GM23338 (cell line): ENCODE measurements at regions not wholly inside any gene's neighbourhood (a gene's known extent, or its start where the extent isn't known, plus 50 kb on each side); places are given as distances from the start of the nearest gene placed in this dataset.

Experiments used
- ATAC-seq: fragments of 200-7000 bp; cut with Tn5 transposase; 3 replicates; pipeline ENCODE4 v1.9.1; 2020
- DNase-seq: peaks from one replicate; pipeline ENCODE4 v3.0.0-alpha.2; 2015; ENCODE audit warnings: low spot score
- H2AFZ ChIP-seq: fragments of 200-600 bp; sonication (generic); 2 replicates; pipeline ENCODE4 v1.8.0; 2016; ENCODE audit warnings: antibody characterized with exemption, mild to moderate bottlenecking, moderate library complexity
- H3F3A ChIP-seq: fragments of 200-600 bp; sonication (generic); replicated peaks from 2 replicates; pipeline ENCODE4 v1.8.0; 2017; ENCODE audit warnings: antibody characterized with exemption, mixed run types, low read depth
- H3K27ac ChIP-seq: fragments of 200-600 bp; sonication (generic); 2 replicates; pipeline ENCODE4 v1.6.1; 2016; ENCODE audit warnings: low read depth
- H3K27me3 ChIP-seq: fragments of 200-600 bp; sonication (generic); 2 replicates; pipeline ENCODE4 v1.8.0; 2016; ENCODE audit warnings: mild to moderate bottlenecking, mixed run types, moderate library complexity; ENCODE audit not compliant: insufficient read depth
- H3K36me3 ChIP-seq: fragments of 200-600 bp; sonication (generic); 2 replicates; pipeline ENCODE4 v1.8.0; 2016; ENCODE audit warnings: mild to moderate bottlenecking; ENCODE audit not compliant: insufficient read depth
- H3K4me1 ChIP-seq: fragments of 200-600 bp; sonication (generic); 2 replicates; pipeline ENCODE4 v1.8.0; 2016; ENCODE audit warnings: mild to moderate bottlenecking, moderate library complexity; ENCODE audit not compliant: insufficient read depth
- H3K4me2 ChIP-seq: fragments of 200-600 bp; sonication (generic); 2 replicates; pipeline ENCODE4 v1.7.1; 2017; ENCODE audit warnings: mixed run types
- H3K4me3 ChIP-seq: fragments of 200-600 bp; sonication (generic); 2 replicates; pipeline ENCODE4 v1.6.1; 2016; ENCODE audit warnings: mixed run types
- H3K79me2 ChIP-seq: fragments of 200-600 bp; sonication (generic); replicated peaks from 2 replicates; pipeline ENCODE4 v1.8.0; 2017; ENCODE audit warnings: mild to moderate bottlenecking; ENCODE audit not compliant: insufficient read depth
- H3K9me2 ChIP-seq: fragments of 200-600 bp; sonication (generic); 2 replicates; pipeline ENCODE4 v1.8.0; 2017; ENCODE audit not compliant: insufficient read depth
- H4K20me1 ChIP-seq: fragments of 200-600 bp; sonication (generic); replicated peaks from 2 replicates; pipeline ENCODE4 v1.8.0; 2017; ENCODE audit warnings: mild to moderate bottlenecking; ENCODE audit not compliant: insufficient read depth
- H3K27ac Mint-ChIP-seq: 2 replicates; pipeline ENCODE4 v1.8.0; 2020; ENCODE audit warnings: inconsistent platforms, mild to moderate bottlenecking, moderate library complexity, mixed read lengths
- H3K27me3 Mint-ChIP-seq: 3 replicates; pipeline ENCODE4 v1.8.0; 2022; ENCODE audit warnings: low read depth, mild to moderate bottlenecking, moderate library complexity, mixed read lengths, inconsistent platforms; ENCODE audit not compliant: insufficient read depth, poor library complexity
- H3K36me3 Mint-ChIP-seq: 3 replicates; pipeline ENCODE4 v1.8.0; 2021; ENCODE audit warnings: low read depth, mild to moderate bottlenecking, inconsistent platforms, moderate library complexity, mixed read lengths
- H3K4me1 Mint-ChIP-seq: 3 replicates; pipeline ENCODE4 v1.8.0; 2020; ENCODE audit warnings: mild to moderate bottlenecking, inconsistent platforms, mixed read lengths
- H3K4me3 Mint-ChIP-seq: 3 replicates; pipeline ENCODE4 v1.8.0; 2021; ENCODE audit warnings: moderate library complexity, mild to moderate bottlenecking, inconsistent platforms, mixed read lengths
- H3K9me3 Mint-ChIP-seq: 3 replicates; pipeline ENCODE4 v1.8.0; 2020; ENCODE audit warnings: moderate library complexity, mild to moderate bottlenecking, inconsistent platforms, mixed read lengths
- CREB1 ChIP-seq: fragments of 250-450 bp; sonication (Bioruptor Pico); IDR thresholded peaks from 2 replicates; pipeline ENCODE4 v1.5.0; 2020; ENCODE audit warnings: low read depth, mild to moderate bottlenecking, moderate library complexity
- CTCF ChIP-seq, 2 experiments: fragments of 200-600 bp in 1 of 2; sonication (generic) in 1 of 2; conservative IDR thresholded peaks; 2 replicates each; pipeline versions ENCODE4 v1.5.1 to v1.6.1; 2016 to 2017; ENCODE audit warnings: antibody characterized with exemption in 2 of 2, low read depth in 2 of 2, mild to moderate bottlenecking in 2 of 2, moderate library complexity in 1 of 2
- ETS1 ChIP-seq: IDR thresholded peaks from 2 replicates; pipeline ENCODE4 v1.6.1; 2016; ENCODE audit warnings: antibody characterized with exemption
- EZH2 ChIP-seq: fragments of 200-600 bp; sonication (generic); IDR thresholded peaks from one replicate; pipeline ENCODE4 v1.8.0; 2017; ENCODE audit warnings: antibody characterized with exemption, mild to moderate bottlenecking, low read depth; ENCODE audit not compliant: unreplicated experiment
- EZH2phosphoT487 ChIP-seq: fragments of 200-600 bp; sonication (generic); IDR thresholded peaks from one replicate; pipeline ENCODE4 v1.8.1; 2018; ENCODE audit warnings: antibody characterized with exemption; ENCODE audit not compliant: unreplicated experiment
- JUNB ChIP-seq: IDR thresholded peaks from one replicate; pipeline ENCODE4 v1.6.1; 2016; ENCODE audit warnings: antibody characterized with exemption; ENCODE audit not compliant: unreplicated experiment
- NANOG ChIP-seq: IDR thresholded peaks from 2 replicates; pipeline ENCODE4 v1.6.1; 2016; ENCODE audit warnings: antibody characterized with exemption, borderline replicate concordance
- POLR2AphosphoS5 ChIP-seq: IDR thresholded peaks from 2 replicates; pipeline ENCODE4 v1.6.1; 2016; ENCODE audit warnings: antibody characterized with exemption, low read depth
- STAT1 ChIP-seq: IDR thresholded peaks from one replicate; pipeline ENCODE4 v1.6.1; 2016; ENCODE audit warnings: antibody characterized with exemption; ENCODE audit not compliant: unreplicated experiment
- ZNF114 ChIP-seq: fragments of 250-450 bp; sonication (Bioruptor Pico); IDR thresholded peaks from 2 replicates; pipeline ENCODE4 v1.5.0; 2020; ENCODE audit warnings: mild to moderate bottlenecking, moderate library complexity
- ZNF331 ChIP-seq: fragments of 250-450 bp; sonication (Bioruptor Pico); IDR thresholded peaks from 2 replicates; pipeline ENCODE4 v1.5.0; 2020; ENCODE audit warnings: low read depth, mild to moderate bottlenecking, moderate library complexity
- ZNF462 ChIP-seq: fragments of 250-450 bp; sonication (Bioruptor Pico); IDR thresholded peaks from 2 replicates; pipeline ENCODE4 v1.5.0; 2020; ENCODE audit warnings: mild to moderate bottlenecking, moderate library complexity
- TF ChIP-seq, protein P1 (sequence below): IDR thresholded peaks from one replicate; pipeline ENCODE4 v1.6.1; 2018; ENCODE audit warnings: antibody characterized with exemption; ENCODE audit not compliant: unreplicated experiment

- Histone ChIP-seq H3K36me3 (no peaks in the 10 kb centered on the region; the same call in 1 of the 2 replicates), H3K4me3 (no peak overlapping the region), H3K9me2 (no peaks in the 10 kb centered on the region), H3F3A (no peaks in the 10 kb centered on the region), H3K27me3 (no peaks in the 10 kb centered on the region), H3K79me2 (no peaks in the 10 kb centered on the region), H3K4me1 (peaks cover 8% of the 10 kb centered on the region; the same call in 1 of the 2 replicates), H3K27ac (no peak overlapping the region), H3K4me2 (no peak overlapping the region), H4K20me1 (no peaks in the 10 kb centered on the region), H2AFZ (no peak overlapping the region)
- no peak for TF ChIP-seq CREB1 (CRISPR knock-in tag)
- TF ChIP-seq ZNF114 (CRISPR knock-in tag) = no peak
- no peak for TF ChIP-seq NANOG
- TF ChIP-seq CTCF (conservative IDR thresholded peaks at IDR 0.05; ENCODE audit: low read depth in 2 of 2) = no peak
- TF ChIP-seq, protein P1, sequence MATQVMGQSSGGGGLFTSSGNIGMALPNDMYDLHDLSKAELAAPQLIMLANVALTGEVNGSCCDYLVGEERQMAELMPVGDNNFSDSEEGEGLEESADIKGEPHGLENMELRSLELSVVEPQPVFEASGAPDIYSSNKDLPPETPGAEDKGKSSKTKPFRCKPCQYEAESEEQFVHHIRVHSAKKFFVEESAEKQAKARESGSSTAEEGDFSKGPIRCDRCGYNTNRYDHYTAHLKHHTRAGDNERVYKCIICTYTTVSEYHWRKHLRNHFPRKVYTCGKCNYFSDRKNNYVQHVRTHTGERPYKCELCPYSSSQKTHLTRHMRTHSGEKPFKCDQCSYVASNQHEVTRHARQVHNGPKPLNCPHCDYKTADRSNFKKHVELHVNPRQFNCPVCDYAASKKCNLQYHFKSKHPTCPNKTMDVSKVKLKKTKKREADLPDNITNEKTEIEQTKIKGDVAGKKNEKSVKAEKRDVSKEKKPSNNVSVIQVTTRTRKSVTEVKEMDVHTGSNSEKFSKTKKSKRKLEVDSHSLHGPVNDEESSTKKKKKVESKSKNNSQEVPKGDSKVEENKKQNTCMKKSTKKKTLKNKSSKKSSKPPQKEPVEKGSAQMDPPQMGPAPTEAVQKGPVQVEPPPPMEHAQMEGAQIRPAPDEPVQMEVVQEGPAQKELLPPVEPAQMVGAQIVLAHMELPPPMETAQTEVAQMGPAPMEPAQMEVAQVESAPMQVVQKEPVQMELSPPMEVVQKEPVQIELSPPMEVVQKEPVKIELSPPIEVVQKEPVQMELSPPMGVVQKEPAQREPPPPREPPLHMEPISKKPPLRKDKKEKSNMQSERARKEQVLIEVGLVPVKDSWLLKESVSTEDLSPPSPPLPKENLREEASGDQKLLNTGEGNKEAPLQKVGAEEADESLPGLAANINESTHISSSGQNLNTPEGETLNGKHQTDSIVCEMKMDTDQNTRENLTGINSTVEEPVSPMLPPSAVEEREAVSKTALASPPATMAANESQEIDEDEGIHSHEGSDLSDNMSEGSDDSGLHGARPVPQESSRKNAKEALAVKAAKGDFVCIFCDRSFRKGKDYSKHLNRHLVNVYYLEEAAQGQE = no peak
- no peak for TF ChIP-seq POLR2AphosphoS5
- no peak for TF ChIP-seq ZNF331 (CRISPR knock-in tag)
- TF ChIP-seq ZNF462 (CRISPR knock-in tag) = no peak
- no peak for TF ChIP-seq EZH2phosphoT487
- no peak for TF ChIP-seq JUNB
- TF ChIP-seq EZH2 = no peak
- no peak for TF ChIP-seq STAT1
- TF ChIP-seq ETS1 = no peak
- Mint-ChIP-seq H3K27me3 (peaks cover 1% of the 10 kb centered on the region), H3K27ac (no peak overlapping the region), H3K4me1 (peaks cover 16% of the 10 kb centered on the region), H3K36me3 (no peaks in the 10 kb centered on the region), H3K9me3 (no peaks in the 10 kb centered on the region), H3K4me3 (no peak overlapping the region)
- ATAC-seq (no peak), DNase-seq (no peak)
Measured at GRCh38 chr10:21257919-21258318, 267.6 kb downstream of the SKIDA1 start.
